ENCODE measurements at regions not wholly inside any gene's neighbourhood (a gene's known extent, or its start where the extent isn't known, plus 50 kb on each side); places are given as distances from the start of the nearest gene placed in this dataset.

DNA sequence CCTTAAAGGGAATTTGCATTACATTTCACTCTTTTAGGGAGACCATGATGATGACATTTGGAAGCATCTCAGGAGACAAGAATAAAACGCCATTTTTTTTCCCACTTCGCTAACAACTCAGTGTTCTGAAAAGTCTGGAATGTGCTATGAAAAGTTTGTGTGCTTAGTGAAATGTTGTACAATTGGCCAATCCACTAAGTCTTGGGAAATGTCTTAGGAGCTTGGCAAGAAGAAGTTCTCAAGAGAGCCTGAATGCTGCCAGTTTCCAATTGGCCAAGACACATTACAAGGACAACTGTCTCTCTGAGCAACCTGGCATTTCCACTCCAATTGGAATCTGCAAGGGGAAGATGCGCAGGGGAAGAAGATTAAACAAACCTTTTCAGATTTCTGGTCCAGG lies 401.8 kb downstream of the RWDD3 start (continued):
- TF ChIP-seq, protein P1, sequence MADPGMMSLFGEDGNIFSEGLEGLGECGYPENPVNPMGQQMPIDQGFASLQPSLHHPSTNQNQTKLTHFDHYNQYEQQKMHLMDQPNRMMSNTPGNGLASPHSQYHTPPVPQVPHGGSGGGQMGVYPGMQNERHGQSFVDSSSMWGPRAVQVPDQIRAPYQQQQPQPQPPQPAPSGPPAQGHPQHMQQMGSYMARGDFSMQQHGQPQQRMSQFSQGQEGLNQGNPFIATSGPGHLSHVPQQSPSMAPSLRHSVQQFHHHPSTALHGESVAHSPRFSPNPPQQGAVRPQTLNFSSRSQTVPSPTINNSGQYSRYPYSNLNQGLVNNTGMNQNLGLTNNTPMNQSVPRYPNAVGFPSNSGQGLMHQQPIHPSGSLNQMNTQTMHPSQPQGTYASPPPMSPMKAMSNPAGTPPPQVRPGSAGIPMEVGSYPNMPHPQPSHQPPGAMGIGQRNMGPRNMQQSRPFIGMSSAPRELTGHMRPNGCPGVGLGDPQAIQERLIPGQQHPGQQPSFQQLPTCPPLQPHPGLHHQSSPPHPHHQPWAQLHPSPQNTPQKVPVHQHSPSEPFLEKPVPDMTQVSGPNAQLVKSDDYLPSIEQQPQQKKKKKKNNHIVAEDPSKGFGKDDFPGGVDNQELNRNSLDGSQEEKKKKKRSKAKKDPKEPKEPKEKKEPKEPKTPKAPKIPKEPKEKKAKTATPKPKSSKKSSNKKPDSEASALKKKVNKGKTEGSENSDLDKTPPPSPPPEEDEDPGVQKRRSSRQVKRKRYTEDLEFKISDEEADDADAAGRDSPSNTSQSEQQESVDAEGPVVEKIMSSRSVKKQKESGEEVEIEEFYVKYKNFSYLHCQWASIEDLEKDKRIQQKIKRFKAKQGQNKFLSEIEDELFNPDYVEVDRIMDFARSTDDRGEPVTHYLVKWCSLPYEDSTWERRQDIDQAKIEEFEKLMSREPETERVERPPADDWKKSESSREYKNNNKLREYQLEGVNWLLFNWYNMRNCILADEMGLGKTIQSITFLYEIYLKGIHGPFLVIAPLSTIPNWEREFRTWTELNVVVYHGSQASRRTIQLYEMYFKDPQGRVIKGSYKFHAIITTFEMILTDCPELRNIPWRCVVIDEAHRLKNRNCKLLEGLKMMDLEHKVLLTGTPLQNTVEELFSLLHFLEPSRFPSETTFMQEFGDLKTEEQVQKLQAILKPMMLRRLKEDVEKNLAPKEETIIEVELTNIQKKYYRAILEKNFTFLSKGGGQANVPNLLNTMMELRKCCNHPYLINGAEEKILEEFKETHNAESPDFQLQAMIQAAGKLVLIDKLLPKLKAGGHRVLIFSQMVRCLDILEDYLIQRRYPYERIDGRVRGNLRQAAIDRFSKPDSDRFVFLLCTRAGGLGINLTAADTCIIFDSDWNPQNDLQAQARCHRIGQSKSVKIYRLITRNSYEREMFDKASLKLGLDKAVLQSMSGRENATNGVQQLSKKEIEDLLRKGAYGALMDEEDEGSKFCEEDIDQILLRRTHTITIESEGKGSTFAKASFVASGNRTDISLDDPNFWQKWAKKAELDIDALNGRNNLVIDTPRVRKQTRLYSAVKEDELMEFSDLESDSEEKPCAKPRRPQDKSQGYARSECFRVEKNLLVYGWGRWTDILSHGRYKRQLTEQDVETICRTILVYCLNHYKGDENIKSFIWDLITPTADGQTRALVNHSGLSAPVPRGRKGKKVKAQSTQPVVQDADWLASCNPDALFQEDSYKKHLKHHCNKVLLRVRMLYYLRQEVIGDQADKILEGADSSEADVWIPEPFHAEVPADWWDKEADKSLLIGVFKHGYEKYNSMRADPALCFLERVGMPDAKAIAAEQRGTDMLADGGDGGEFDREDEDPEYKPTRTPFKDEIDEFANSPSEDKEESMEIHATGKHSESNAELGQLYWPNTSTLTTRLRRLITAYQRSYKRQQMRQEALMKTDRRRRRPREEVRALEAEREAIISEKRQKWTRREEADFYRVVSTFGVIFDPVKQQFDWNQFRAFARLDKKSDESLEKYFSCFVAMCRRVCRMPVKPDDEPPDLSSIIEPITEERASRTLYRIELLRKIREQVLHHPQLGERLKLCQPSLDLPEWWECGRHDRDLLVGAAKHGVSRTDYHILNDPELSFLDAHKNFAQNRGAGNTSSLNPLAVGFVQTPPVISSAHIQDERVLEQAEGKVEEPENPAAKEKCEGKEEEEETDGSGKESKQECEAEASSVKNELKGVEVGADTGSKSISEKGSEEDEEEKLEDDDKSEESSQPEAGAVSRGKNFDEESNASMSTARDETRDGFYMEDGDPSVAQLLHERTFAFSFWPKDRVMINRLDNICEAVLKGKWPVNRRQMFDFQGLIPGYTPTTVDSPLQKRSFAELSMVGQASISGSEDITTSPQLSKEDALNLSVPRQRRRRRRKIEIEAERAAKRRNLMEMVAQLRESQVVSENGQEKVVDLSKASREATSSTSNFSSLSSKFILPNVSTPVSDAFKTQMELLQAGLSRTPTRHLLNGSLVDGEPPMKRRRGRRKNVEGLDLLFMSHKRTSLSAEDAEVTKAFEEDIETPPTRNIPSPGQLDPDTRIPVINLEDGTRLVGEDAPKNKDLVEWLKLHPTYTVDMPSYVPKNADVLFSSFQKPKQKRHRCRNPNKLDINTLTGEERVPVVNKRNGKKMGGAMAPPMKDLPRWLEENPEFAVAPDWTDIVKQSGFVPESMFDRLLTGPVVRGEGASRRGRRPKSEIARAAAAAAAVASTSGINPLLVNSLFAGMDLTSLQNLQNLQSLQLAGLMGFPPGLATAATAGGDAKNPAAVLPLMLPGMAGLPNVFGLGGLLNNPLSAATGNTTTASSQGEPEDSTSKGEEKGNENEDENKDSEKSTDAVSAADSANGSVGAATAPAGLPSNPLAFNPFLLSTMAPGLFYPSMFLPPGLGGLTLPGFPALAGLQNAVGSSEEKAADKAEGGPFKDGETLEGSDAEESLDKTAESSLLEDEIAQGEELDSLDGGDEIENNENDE (IDR thresholded peaks at IDR 0.05; ENCODE audit: insufficient replicate concordance, low read length), result no peak
- TF ChIP-seq SIX5 (IDR thresholded peaks at IDR 0.05; ENCODE audit: low read depth, low read length), result no peak
- TF ChIP-seq RXRA (IDR thresholded peaks at IDR 0.05; ENCODE audit: insufficient read depth, low read depth, low read length), result no peak
- no peak for TF ChIP-seq POLR2A (IDR thresholded peaks at IDR 0.05; ENCODE audit: control extremely low read depth in 1 of 2, low read depth in 2 of 2, low read length in 2 of 2)
- TF ChIP-seq, protein P2, sequence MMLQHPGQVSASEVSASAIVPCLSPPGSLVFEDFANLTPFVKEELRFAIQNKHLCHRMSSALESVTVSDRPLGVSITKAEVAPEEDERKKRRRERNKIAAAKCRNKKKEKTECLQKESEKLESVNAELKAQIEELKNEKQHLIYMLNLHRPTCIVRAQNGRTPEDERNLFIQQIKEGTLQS (IDR thresholded peaks at IDR 0.05; ENCODE audit: insufficient read depth, low read depth, low read length), result no peak
- TF ChIP-seq RFX5 (IDR thresholded peaks at IDR 0.05; ENCODE audit: borderline replicate concordance, low read depth, low read length), result no peak
- TF ChIP-seq TAF1 (IDR thresholded peaks at IDR 0.05; ENCODE audit: low read depth, low read length), result no peak
- no peak for TF ChIP-seq ZNF274 (IDR thresholded peaks at IDR 0.05; ENCODE audit: borderline replicate concordance, extremely low read depth, low read length)
- TF ChIP-seq, protein P3, sequence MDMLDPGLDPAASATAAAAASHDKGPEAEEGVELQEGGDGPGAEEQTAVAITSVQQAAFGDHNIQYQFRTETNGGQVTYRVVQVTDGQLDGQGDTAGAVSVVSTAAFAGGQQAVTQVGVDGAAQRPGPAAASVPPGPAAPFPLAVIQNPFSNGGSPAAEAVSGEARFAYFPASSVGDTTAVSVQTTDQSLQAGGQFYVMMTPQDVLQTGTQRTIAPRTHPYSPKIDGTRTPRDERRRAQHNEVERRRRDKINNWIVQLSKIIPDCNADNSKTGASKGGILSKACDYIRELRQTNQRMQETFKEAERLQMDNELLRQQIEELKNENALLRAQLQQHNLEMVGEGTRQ (IDR thresholded peaks at IDR 0.05; ENCODE audit: low read length), result no peak
- no peak for TF ChIP-seq JUN (IDR thresholded peaks at IDR 0.05; ENCODE audit: low read depth, low read length)
- no peak for TF ChIP-seq BACH1 (IDR thresholded peaks at IDR 0.05; ENCODE audit: low read length)

Data from H1 (cell line).